Left ventricle myocardium inferior (tissue), 1 donor: ENCODE measurements at regions not wholly inside any gene's neighbourhood (a gene's known extent, or its start where the extent isn't known, plus 50 kb on each side); places are given as distances from the start of the nearest gene placed in this dataset.

Experiments
- DNase-seq: peaks from one replicate; pipeline ENCODE4 v3.0.0-alpha.2; 2020
- H3K27ac ChIP-seq: fragments of 200-600 bp; replicated peaks from 2 replicates; pipeline ENCODE4 v1.8.0; 2021
- H3K27me3 ChIP-seq: fragments of 200-600 bp; 2 replicates; pipeline ENCODE4 v1.8.0; 2021; ENCODE audit warnings: low read depth
- H3K36me3 ChIP-seq: fragments of 200-600 bp; 2 replicates; pipeline ENCODE4 v1.8.0; 2021
- H3K4me1 ChIP-seq: fragments of 200-600 bp; 2 replicates; pipeline ENCODE4 v1.8.0; 2021
- H3K4me3 ChIP-seq: fragments of 200-600 bp; 2 replicates; pipeline ENCODE4 v1.8.0; 2021; ENCODE audit warnings: mild to moderate bottlenecking, moderate library complexity
- H3K9me3 ChIP-seq: fragments of 200-600 bp; replicated peaks from 2 replicates; pipeline ENCODE4 v1.8.0; 2021
- intact Hi-C: fragments of 100-400 bp; cut with micrococcal nuclease; formaldehyde crosslinking; loops from one replicate; pipeline ENCODE4 v1.11.0; 2022
- TF ChIP-seq, protein P1 (sequence below): fragments of 200-600 bp; IDR thresholded peaks from 2 replicates; pipeline ENCODE4 v1.8.0; 2021; ENCODE audit warnings: antibody characterized with exemption, mild to moderate bottlenecking, borderline replicate concordance
- donor health status: DM: no; HTN: yes; CAD: no; lungs with severe emphysema.

DNA sequence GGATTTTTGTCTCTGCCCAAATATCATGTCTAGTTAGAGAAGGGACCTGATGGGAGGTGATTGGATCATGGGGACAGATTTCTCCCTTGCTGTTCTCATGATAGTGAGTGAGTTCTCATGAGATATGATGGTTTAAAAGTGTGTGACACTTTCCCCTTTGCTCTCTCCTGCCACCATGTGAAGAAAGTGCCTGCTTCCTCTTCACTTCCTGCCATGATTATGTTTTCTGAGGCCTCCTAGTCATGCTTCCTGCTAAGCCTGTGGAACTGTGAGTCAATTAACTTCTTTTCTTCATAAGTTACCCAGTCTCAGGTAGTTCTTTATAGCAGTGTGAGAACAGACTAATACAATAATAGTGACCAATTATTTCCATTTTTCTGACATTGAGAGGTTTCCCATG lies 167.3 kb upstream of the CYRIA start:
- Histone ChIP-seq H3K27me3 (peaks cover 8% of the 10 kb centered on the region), H3K4me1 (no peaks in the 10 kb centered on the region), H3K36me3 (no peaks in the 10 kb centered on the region), H3K27ac (no peak overlapping the region), H3K4me3 (no peak overlapping the region), H3K9me3 (no peaks in the 10 kb centered on the region)
- TF ChIP-seq, protein P1, sequence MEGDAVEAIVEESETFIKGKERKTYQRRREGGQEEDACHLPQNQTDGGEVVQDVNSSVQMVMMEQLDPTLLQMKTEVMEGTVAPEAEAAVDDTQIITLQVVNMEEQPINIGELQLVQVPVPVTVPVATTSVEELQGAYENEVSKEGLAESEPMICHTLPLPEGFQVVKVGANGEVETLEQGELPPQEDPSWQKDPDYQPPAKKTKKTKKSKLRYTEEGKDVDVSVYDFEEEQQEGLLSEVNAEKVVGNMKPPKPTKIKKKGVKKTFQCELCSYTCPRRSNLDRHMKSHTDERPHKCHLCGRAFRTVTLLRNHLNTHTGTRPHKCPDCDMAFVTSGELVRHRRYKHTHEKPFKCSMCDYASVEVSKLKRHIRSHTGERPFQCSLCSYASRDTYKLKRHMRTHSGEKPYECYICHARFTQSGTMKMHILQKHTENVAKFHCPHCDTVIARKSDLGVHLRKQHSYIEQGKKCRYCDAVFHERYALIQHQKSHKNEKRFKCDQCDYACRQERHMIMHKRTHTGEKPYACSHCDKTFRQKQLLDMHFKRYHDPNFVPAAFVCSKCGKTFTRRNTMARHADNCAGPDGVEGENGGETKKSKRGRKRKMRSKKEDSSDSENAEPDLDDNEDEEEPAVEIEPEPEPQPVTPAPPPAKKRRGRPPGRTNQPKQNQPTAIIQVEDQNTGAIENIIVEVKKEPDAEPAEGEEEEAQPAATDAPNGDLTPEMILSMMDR: no peak
- no peak for DNase-seq
- intact Hi-C loops: no loop called here

DNA sequence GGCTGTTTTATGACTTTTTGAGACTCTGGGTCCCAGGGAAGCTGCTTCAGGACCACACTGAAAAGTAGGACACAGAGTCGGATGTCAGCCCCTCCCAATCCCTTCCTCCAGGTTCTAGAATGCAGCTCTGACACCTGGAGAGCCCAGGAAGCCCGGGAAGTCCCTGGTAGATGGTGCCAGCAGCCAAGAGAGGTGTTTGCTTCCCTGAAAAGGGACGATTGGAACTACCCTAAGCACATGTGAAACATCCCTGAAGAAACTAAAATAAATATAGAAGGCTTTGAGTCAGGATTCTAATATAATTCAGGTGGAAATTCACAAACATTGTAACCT lies 163.2 kb upstream of the CYRIA start:
- peaks cover 8% of the 10 kb centered on the region for H3K27me3 ChIP-seq
- no peak overlapping the region for H3K4me3 ChIP-seq
- H3K36me3 ChIP-seq: no peaks in the 10 kb centered on the region
- no peak for DNase-seq
- H3K27ac ChIP-seq: no peak overlapping the region
- H3K9me3 ChIP-seq: no peaks in the 10 kb centered on the region
- no peaks in the 10 kb centered on the region for H3K4me1 ChIP-seq
- TF ChIP-seq, protein P1: no peak
- intact Hi-C loops: no loop called here

DNA sequence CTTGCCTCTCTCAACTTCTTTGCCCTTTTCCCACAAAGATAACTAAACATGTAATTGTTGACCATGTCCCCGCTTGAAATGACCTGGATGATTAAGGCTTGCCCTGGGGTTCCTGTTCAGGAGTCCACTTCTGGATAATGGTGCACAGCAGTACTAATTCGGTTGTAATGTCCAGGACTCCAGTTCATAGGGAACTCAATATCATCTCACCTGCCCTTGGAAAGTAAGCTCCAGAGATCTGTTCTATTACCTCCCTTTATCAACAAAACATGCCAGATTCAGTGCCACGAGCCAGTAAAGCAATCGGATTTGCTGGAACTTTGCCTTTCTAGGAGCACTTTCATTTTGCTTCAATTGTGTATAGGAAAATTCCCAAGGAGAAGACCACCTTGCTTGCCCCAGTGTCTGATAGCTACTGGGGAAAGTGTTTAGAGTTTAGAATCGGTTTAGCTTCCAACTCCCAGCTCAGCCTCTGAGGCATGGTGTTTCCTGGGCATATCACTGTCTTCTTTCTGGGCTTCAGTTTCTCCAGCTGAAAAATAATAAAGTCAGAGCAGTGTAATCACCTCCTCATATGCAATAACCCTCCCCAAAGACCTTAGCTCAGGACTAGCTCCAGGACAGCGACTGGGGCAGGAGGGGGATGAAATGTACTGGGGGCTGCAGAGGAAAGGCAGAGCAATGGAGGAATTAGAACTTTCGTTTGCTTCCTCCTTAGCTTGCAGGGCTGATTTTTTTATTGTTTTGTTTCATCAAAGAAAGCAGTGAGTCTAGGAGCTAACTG lies 162.6 kb upstream of the CYRIA start:
- intact Hi-C loops: no loop called here
- H3K27me3 ChIP-seq: peaks cover 8% of the 10 kb centered on the region
- H3K36me3 ChIP-seq: no peaks in the 10 kb centered on the region
- H3K27ac ChIP-seq: no peak overlapping the region
- no peaks in the 10 kb centered on the region for H3K9me3 ChIP-seq
- H3K4me1 ChIP-seq: no peaks in the 10 kb centered on the region
- TF ChIP-seq, protein P1: no peak
- no peak for DNase-seq
- H3K4me3 ChIP-seq: no peak overlapping the region

DNA sequence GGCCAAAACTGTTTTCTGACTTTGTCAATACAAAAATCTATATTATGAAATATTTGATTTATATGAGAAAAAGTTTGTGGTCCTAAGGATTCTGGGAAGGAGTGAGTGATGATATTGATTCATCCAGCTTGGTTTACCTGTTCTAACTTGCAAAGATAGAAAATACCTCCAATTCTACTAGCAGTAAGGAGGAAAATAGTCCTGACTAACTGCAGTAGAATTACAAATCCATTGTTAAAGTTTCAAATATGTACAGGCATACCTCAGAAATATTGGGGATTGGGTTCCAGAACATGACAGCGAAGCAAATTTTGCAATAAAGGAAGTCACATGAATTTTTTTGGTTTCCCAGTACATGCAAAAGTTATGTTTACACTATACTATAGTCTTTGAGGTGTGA lies 158.8 kb upstream of the CYRIA start:
- peaks cover 8% of the 10 kb centered on the region for H3K27me3 ChIP-seq
- TF ChIP-seq, protein P1: no peak
- H3K4me3 ChIP-seq: no peak overlapping the region
- no peaks in the 10 kb centered on the region for H3K4me1 ChIP-seq
- H3K9me3 ChIP-seq: no peaks in the 10 kb centered on the region
- no peaks in the 10 kb centered on the region for H3K36me3 ChIP-seq
- intact Hi-C loops: no loop called here
- no peak for DNase-seq
- no peak overlapping the region for H3K27ac ChIP-seq

DNA sequence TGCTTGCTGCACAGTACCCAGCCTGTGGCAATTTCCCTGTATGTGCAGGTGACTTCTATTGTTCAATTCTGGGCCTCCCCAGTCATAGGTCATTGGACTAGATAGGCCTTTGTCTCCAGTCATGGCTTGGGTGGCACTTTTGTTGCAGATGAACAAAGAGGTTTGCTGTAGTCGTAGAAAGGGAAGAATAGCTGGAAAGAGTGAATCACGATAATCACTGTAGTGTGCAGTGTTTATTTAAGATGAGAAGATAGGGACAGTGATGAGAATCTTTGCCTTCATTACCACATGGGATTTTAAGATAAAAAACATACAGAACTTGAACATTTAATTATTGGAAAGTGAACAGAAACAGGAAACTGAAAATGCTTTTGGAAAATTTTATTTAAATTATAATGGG lies 156.1 kb upstream of the CYRIA start:
- no peaks in the 10 kb centered on the region for H3K27me3 ChIP-seq
- H3K4me3 ChIP-seq: no peak overlapping the region
- no peaks in the 10 kb centered on the region for H3K36me3 ChIP-seq
- intact Hi-C loops: no loop called here
- no peaks in the 10 kb centered on the region for H3K4me1 ChIP-seq
- H3K9me3 ChIP-seq: no peaks in the 10 kb centered on the region
- no peak for DNase-seq
- TF ChIP-seq, protein P1: no peak
- no peak overlapping the region for H3K27ac ChIP-seq
